ENCODE measurements at regions not wholly inside any gene's neighbourhood (a gene's known extent, or its start where the extent isn't known, plus 50 kb on each side); places are given as distances from the start of the nearest gene placed in this dataset.
"Not testable (repeated sequence)": the region's sequence is repeated elsewhere in the genome, so short reads cannot be mapped to it uniquely, and the experiment has no call there.

DNA sequence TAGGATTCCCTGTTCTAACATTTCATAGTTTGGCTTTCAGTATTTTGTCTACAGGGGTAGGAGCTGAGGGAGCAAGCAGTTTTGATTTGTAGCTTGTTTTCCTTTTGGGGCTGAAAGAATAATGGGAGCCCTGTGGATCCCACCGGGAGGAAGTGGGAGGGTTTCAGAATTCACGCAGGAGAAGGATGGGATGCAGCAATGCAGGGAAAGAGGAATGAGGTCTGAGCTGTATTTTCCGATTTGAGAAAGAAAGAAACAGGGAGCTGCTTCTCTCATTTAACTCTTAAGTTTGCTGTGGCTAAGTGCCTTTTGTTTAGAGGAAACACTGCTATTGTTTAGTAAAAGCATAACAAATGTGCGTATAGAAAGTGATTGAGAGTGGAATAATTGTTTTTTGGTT lies 141.0 kb downstream of the ADCYAP1 start:
- no peak for DNase-seq (ENCODE audit: low spot score)

DNA sequence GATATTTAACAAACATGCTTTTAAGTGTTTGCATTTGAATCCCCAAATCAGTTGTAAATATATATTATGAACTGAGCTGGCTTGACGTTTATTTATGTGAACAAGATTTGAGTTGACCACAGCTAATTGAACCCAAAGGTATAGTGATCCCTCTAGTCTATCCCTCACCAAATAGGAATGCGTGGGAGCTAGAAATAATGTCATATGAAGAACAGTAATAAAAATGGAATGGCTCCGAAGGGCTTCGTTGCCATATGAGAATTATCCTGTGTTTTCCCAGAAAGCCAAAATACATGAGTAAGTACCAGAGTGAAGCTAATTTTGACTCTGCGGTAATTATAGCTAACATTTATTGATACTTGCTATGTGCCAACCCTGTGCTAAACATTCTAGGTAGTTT lies 142.7 kb downstream of the ADCYAP1 start:
- DNase-seq (ENCODE audit: low spot score): no peak

DNA sequence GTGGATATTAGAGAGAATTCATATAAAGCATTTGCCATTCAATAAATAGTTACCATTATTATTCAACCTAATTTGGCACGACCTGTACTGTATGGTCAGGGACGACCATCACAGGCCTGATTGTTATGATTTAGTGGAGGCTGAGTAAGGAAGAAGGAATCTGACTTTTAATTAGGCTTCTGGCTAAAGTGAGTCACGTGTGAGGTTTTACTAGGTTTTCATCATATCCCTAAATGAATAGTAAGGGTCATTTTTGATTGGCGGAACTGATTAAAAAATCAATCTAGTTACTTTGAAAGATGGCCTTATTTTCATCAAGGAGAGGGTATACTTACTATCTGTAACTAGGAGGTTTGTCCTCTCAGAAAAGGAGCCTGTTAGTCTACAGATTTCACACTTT lies 143.4 kb downstream of the ADCYAP1 start:
- no peak for DNase-seq (ENCODE audit: low spot score)

DNA sequence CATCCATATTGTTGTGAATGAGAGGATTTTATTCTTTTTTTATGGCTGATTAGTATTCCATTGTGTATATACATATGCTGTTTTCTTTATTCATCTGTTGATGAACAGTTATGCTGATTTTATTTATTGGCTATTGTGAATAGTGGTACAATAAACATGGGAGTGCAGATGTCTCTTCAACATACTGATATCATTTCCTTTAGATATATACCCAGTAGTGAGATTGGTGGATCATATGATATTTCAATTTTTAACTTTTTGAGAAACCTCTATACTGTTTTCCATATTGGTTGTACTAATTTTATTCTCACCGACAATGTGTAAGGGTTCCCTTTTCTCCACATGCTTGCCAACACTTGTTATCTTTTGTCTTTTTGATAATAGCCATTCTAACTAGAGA lies 144.5 kb downstream of the ADCYAP1 start:
- no peak for DNase-seq (ENCODE audit: low spot score)

DNA sequence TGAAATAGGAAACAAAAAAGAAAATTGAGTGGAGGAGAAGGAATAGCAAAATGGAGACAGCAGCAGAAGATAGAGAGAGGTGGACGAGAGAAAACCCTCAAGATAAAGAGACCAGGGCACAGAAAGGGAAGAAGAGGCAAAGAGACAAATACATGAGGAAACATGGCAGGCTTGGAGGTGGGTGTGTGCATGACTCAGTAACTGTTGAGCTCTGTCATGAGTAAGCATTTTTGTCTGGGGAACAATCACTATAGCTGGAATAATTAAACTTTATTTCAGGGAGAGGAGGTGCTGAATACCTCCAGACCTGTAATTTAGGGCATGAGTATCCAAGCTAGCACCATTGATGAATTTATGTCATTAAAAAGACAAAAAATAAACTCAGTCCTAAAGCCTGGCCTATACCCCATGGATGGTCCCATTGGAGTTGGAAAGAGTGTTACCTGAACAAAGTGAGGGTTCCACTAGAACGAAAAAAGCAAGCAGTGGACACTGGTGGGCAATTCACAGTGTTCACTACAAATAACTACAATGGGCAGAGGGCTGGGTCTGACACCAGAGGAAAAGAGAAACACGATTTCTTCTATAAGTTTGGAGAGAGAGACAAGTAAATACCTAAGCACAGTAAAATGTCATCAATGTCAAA lies 145.5 kb downstream of the ADCYAP1 start:
- no peak for DNase-seq (ENCODE audit: low spot score)

DNA sequence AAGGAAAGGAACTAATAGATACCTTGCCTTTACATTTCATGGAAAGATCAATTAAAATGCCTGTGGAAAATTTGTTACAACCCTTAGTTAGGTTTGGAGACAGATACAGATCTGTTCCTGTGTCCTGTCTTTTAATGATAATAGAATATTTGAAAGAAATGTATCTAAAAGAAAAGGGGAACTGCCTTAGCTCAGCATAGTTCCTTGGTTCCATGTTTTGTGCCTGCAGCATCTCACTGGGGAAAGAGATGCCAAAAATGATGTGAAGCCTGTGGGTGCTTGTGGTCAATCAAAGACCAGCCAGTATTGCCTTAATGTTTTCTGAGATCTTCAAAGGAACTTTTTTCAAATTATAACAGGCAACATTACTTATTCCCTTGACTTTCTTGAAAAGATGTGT lies 147.6 kb downstream of the ADCYAP1 start:
- DNase-seq (ENCODE audit: low spot score): no peak

DNA sequence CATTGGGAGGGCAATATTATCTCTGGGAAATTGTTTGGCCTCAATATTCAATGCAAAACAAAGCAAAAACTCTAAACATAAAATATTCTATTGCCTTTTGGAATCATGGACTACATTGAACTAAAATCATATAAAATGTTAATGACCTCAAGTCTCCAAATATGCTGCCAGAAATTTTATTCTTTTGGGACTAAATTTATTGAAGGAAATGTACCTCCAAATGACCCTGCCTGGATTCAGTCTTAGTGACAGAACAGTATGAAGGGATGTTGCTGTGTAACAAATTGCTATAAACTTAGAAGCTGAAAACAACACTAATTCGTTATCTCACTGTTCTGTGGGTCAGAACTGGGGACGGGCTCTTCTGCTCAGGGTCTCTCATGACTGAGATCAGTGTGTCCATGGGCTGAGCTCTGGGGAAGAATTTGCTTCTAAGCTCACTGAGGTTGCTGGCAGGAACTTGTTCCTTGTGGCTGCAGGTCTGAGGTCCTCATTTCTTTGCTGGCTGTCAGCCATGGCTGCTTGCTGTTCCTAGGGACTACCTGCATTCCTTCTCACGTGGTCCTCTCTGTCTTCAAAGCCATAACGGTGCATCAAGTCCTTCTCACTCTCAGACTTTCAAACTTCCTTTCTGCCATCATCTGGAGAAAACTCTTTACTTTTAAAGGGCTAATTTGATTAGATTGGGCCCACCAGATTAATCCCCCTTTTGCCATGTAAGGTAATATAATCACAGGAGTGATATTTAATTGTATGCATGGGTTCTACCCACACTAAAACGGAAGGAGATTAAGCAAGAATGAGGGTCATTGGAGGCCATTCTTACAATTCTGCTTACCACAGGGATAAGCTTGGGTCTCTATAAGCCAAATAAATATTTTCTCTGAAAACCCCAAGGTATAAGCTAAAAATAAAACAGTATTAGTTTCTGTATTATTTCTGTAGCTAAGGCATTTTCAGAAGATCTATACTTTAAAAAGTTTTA lies 149.0 kb downstream of the ADCYAP1 start:
- no peak for DNase-seq (ENCODE audit: low spot score)

DNA sequence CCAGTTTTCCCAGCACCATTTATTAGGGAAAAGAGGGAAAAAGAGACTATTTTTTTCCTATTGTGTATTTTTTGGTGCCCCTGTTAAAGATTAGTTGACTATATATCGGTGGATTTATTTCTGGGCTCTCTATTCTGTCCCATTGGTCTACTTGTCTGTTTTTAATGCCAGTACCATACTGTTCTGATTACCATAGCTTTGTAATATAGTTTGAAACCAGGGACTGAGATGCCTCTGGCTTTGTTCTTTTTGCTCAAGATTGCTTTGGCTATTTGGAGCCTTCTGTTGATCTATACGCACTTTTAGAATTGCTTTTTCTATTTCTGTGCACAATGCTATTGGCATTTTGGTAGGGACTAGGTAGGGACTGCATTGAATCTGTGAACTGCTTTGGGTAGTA lies 151.7 kb downstream of the ADCYAP1 start:
- no peak for DNase-seq (ENCODE audit: low spot score)

DNA sequence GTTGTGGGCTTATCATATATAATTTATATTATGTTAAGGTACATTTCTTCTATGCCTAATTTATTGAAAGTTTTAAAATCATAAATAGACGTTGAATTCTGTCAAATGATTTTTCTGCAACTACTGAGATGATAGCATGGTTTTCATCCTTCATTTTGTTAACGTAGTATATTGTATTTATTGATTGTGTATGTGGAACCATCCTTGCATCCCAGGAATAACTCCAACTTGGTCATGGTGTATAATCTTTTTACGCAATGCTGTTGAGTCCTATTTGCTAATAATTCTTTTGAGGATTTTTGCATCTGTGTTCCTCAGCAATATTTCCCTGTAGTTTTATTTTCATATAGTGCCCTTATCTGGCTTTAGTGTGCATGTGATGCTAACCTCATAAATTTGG lies 152.7 kb downstream of the ADCYAP1 start:
- no peak for DNase-seq (ENCODE audit: low spot score)

DNA sequence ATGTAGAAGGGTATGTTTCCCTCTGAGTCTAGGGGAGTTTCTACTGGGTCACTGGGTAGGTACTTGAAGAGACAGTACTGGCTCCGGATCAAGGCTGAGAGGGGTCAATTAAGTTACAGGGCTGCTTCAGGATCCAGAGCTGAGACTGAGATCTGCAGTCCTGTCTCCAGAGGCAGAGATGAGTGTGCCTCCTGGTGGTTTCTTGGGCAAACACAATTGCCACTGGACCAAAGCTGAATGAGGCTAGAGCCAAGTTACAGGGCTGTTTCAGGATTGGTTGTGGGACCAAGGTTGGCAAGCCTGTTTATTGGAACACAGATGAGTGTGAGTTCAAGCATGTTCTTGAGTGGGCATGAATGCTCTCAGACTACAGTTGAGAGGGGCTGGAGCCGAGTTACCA lies 157.9 kb downstream of the ADCYAP1 start:
- DNase-seq (ENCODE audit: low spot score): no peak

DNA sequence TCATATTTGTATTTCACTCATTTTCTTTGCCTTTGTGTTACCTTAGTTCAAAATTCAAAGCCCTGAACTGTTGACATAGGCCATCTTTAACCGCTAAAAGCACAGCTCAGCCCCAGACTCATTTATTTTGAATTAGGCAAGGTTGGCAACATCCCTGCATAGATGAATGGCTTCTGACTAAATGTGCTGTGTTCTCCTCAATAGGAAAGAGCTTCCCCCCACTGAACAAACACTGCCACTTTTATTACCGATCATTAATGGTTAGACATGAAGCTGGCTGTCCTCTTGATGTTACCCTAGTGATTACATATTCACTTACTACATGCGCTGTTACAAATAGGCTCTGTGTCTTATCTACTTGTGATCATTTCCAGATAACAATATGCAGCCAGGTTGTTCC lies 170.7 kb downstream of the ADCYAP1 start:
- DNase-seq (ENCODE audit: low spot score): no peak

DNA sequence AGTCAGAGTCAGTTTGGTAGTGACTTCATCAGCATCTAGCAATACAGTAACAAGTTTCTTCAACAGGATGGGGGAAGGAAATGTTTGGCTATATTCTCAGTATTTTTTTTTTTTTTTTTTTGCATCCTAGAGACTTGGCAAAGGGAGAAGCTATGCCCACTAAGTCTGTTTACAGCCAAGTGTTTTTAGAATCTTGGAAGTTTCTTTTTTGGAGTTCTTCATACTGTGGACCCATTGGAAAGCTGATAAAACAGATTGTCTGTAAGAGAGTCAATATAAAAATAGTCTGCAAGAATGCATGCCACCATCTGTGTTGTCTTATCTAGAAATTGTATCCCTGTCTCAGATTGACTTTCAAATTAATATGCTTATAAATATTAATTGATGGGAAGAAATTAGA lies 171.2 kb downstream of the ADCYAP1 start:
- no peak for DNase-seq (ENCODE audit: low spot score)

DNA sequence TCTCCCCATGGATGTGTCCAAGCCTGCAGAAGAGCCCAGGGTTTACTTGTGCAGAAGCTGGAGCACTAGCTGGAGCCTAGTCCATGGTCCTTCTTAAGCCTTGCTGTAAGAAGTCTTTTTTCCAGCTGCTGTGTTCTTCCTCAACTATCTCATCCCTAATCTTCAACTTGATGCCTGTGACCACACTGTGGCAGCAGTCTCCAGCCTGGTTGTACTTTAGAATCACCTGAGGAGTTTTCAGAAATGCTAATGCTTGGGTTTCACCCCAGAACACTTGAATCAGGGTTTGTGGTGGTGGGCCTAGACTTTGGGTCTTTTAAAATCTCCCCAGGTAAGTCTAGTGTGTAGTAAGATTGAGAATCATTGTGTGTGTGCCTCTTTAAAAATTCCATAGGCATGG lies 173.6 kb downstream of the ADCYAP1 start:
- DNase-seq (ENCODE audit: low spot score): no peak

DNA sequence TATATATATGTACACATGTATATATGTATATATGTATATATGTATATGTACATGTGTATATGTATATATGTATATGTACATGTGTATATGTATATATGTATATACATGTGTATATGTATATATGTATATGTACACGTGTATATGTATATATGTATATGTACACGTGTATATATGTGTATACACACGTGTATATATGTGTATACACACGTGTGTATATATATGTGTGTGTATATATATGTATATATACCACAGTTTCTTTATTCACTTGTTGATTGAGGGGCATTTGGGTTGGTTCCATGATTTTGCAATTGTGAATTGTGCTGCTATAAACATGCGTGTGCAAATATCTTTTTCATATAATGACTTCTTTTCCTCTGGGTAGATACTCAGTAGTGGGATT lies 179.0 kb downstream of the ADCYAP1 start:
- not testable (repeated sequence) for DNase-seq (ENCODE audit: low spot score)

DNA sequence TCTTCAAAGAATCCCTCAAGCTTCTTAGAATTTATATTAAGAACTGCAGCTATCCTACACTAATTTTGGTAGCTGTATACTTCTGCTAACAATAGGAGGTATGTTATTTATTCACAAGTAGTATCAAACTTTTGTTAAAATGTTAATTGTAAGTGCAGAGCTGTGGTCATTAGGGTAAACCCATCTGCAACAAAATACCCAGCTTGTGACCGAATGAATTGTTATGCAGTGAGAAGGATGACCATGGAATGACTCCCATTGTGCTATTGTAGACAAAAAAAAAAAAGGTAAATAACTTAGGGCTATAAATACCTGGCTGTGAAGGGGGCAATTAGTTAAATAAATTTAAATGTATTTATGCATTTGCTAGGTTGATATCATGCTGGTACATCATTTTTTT lies 186.1 kb downstream of the ADCYAP1 start:
- DNase-seq (ENCODE audit: low spot score): no peak

DNA sequence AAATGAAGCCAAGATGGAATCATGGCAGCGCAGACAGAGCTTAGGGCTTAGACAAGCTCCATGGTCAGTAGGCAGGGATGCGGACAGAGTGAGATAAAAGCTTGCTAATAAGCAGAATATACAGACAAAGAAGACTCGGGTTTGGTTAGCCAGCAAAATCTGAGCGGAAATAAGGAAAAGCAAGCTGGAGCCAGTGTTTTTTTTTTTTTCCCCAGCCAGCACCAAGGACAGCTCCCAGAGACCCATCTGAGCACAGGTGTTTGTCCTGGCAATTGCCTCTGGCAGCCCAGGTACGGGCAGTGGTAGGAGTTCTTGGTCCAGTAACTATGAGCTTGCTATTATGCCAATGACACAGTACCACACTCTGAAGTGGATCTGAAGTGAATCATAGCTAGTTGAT lies 187.6 kb downstream of the ADCYAP1 start:
- no peak for DNase-seq (ENCODE audit: low spot score)

DNA sequence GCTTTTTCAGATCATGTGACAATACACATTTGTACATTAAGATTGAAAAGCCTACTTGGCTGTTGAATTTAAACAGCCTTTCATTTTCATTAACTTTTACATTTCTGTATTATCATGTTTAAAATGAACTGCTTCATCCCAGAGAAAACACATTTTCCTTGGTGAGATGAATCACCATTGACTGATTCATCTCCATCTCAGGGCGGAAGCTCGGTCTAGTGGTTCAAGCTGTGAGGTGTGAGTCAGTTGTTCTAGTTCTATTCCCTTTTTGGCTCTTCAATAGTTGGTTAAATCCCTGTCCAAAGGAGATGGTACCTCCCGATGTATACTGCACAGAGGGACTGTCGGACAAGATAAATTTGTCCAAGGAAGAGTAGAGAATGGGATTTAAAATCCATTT lies 189.7 kb downstream of the ADCYAP1 start:
- no peak for DNase-seq (ENCODE audit: low spot score)

DNA sequence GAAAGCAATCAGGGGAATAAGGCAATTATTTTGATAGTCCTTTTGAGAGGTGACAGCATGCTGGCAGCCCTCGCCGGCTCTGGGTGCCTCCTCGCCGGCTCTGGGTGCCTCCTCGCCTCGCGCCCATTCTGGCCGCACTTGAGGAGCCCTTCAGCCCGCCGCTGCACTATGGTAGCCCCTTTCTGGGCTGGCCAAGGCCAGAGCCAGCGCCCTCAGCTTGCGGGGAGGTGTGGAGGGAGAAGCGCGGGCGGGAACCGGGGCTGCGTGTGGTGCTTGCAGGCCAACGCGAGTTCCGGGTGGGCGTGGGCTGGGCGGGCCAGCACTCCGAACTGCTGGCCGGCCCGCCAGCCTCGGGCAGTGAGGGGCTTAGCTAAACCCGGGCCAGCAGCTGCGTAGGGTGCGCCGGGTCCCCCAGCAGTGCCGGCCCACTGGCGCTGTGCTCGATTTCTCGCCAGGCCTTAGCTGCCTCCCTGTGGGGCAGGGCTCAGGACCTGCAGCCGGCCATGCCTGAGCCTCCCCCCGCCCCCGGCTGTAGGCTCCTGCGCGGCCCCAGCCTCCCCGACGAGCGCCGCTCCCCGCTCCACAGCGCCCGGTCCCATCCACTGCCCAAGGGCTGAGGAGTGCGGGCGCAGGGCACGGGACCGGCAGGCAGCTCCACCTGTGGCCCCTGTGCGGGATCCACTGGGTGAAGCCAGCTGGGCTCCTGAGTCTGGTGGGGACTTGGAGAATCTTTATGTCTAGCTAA lies 193.5 kb downstream of the ADCYAP1 start:
- DNase-seq (ENCODE audit: low spot score): not testable (repeated sequence)

DNA sequence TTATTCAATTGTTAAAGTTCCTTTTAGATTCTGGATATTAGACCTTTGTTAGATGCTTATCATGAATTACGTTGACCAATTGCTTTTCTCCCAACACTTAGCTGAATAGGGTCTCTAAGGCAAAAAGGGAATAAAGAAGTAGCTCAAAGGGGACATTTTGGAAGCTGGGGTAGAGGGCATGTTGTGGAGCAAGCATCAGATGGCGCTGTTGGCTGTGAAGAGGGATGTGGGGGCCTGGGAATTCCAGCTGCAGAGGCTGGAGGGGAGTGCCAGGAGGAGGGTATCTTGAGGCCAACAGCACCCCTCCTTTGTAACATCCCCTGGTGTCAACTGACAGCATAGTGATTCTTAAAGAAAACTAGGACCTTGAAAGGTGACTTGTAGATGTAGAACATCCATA lies 198.2 kb downstream of the ADCYAP1 start:
- no peak for DNase-seq (ENCODE audit: low spot score)

DNA sequence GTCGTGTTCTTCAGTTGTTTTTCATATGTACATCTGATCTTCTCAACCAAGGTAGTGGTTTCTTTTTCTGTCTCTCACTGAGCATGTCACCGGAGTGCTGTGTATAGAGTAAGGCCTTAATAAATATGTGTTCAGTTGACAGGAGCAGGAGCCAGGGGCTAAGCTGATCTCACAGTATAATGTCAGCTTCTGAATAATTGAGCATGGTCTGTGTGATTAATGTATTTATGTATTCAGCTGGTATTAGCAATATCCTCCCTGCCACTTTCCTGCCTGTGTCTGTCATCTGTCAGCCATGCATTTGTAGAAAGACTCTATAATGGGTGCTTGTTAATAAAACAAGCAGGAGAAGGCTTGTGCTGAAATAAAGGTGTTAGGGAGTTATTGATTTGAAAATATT lies 198.9 kb downstream of the ADCYAP1 start:
- no peak for DNase-seq (ENCODE audit: low spot score)

DNA sequence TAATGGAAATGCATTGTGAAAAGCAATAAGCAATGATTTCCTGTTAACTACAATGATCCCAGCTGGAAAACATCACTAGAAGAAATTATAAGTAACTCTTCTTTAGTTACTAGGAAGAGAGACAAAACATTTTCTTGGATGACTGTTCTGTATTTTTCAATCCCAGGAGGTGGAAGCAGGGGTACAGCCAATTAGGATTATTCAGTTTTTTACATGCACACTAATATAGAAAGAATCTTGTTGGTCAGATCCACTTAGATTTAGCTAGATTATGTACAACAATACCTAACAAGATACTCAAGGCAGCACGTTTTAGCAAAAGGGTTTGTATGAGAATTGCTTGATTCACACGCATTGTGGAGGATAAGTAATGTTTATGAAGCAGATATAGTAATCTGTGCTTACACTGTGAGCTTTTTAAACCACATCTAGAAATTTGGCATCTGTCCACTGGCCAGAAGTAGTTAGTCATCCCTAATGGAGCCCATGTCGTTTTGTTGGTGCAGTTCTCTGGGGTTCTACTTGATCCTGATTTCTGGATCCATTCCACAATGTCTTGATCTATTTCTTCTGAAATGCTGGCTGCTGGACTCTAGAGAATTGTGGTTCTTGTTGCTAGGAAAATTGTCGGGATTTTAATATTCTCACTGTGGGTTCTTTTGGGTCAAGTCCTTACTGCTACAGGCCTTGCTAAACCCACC lies 199.7 kb downstream of the ADCYAP1 start:
- DNase-seq (ENCODE audit: low spot score): no peak

DNA sequence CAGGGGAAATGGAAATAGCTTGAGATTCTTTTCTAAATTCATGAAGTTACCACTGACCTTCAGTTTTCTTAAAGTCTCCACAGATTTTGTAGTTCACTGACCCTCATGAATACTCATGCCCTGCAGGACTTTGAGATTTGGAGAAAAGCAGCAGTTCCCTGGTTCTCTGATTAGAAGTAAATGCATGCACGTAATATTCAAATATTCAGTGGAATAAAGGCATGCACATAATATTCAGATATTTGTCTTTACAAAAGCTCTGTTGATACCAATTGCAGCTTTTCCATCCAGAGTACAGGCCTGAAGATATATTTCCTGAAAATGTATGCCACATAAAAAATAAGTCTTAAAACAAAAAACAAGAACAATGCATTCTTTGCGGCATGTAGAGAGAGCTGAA lies 219.8 kb downstream of the ADCYAP1 start:
- DNase-seq (ENCODE audit: low spot score): no peak

All from CD4-positive, alpha-beta T cell treated with Interleukin-15 for 4 hours (primary cell).